ENCODE measurements at regions not wholly inside any gene's neighbourhood (a gene's known extent, or its start where the extent isn't known, plus 50 kb on each side); places are given as distances from the start of the nearest gene placed in this dataset.

- DNase-seq: peak; percentile 38
These were observed 663.0 kb downstream of the FOXD4L5 start for GRCh38 chr9:64622058-64622457.
